ENCODE measurements at regions not wholly inside any gene's neighbourhood (a gene's known extent, or its start where the extent isn't known, plus 50 kb on each side); places are given as distances from the start of the nearest gene placed in this dataset.

DNA sequence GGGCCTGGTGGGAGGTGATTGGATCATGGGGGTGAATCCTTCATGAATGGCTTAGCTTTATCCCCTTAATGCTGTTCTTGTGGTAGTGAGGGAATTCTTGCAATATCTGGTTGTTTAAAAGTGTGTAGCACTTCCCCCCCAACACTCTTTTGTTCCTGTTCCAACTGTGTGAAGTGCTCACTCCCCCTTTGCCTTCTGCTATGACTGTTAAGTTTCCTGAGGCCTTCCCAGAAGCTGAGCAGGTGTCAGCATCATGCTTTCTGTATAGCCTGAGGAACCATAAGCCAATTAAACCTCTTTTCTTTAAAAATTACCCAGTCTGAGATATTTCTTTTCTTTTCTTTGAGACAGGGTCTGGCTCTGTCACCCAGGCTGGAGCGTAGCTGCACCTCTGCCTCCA is 139.4 kb downstream of the RNF152 start:
- peaks cover 2% of the 10 kb centered on the region for H3K27me3 ChIP-seq (ENCODE audit: insufficient read depth, low read length)
- H3K79me2 ChIP-seq (ENCODE audit: insufficient read depth, low read length), result no peaks in the 10 kb centered on the region
- H3K4me1 Mint-ChIP-seq (ENCODE audit: low read depth, unreplicated experiment), result peaks cover 7% of the 10 kb centered on the region
- H3K9ac ChIP-seq (ENCODE audit: low read length), result no peak overlapping the region
- no peaks in the 10 kb centered on the region for H4K20me1 ChIP-seq (ENCODE audit: insufficient read depth, low read length)
- H3K4me3 Mint-ChIP-seq (ENCODE audit: unreplicated experiment), result no peak overlapping the region
- no peak for FAIRE-seq
- H2AFZ ChIP-seq (ENCODE audit: low read depth, low read length), result no peak overlapping the region
- no peak overlapping the region for H3K4me3 ChIP-seq (ENCODE audit: insufficient read depth, low read depth, low read length)
- no peak overlapping the region for H3K4me2 ChIP-seq (ENCODE audit: low read length)
- H3K27ac Mint-ChIP-seq (ENCODE audit: unreplicated experiment), result no peak overlapping the region
- no peaks in the 10 kb centered on the region for H3K9me3 ChIP-seq (ENCODE audit: insufficient read depth, low read depth, low read length)
- peaks cover 1% of the 10 kb centered on the region for H3K9me3 Mint-ChIP-seq (ENCODE audit: unreplicated experiment)
- no peaks in the 10 kb centered on the region for H3K36me3 Mint-ChIP-seq (ENCODE audit: low read depth, unreplicated experiment)
- DNase-seq (ENCODE audit: low read depth), result no peak
- H3K36me3 ChIP-seq (ENCODE audit: insufficient read depth, low read length), result no peaks in the 10 kb centered on the region
- TF ChIP-seq EZH2 (IDR thresholded peaks at IDR 0.05; ENCODE audit: insufficient read depth, low read length), result no peak
- TF ChIP-seq, protein P1, sequence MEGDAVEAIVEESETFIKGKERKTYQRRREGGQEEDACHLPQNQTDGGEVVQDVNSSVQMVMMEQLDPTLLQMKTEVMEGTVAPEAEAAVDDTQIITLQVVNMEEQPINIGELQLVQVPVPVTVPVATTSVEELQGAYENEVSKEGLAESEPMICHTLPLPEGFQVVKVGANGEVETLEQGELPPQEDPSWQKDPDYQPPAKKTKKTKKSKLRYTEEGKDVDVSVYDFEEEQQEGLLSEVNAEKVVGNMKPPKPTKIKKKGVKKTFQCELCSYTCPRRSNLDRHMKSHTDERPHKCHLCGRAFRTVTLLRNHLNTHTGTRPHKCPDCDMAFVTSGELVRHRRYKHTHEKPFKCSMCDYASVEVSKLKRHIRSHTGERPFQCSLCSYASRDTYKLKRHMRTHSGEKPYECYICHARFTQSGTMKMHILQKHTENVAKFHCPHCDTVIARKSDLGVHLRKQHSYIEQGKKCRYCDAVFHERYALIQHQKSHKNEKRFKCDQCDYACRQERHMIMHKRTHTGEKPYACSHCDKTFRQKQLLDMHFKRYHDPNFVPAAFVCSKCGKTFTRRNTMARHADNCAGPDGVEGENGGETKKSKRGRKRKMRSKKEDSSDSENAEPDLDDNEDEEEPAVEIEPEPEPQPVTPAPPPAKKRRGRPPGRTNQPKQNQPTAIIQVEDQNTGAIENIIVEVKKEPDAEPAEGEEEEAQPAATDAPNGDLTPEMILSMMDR (IDR thresholded peaks at IDR 0.05; ENCODE audit: insufficient read depth, low read depth, low read length), result no peak
- H3K27me3 Mint-ChIP-seq (ENCODE audit: low read depth, unreplicated experiment), result peaks cover 10% of the 10 kb centered on the region
- no peak overlapping the region for H3K27ac ChIP-seq (ENCODE audit: low read depth, low read length)
- H3K4me1 ChIP-seq (ENCODE audit: insufficient read depth, low read length), result no peaks in the 10 kb centered on the region

DNA sequence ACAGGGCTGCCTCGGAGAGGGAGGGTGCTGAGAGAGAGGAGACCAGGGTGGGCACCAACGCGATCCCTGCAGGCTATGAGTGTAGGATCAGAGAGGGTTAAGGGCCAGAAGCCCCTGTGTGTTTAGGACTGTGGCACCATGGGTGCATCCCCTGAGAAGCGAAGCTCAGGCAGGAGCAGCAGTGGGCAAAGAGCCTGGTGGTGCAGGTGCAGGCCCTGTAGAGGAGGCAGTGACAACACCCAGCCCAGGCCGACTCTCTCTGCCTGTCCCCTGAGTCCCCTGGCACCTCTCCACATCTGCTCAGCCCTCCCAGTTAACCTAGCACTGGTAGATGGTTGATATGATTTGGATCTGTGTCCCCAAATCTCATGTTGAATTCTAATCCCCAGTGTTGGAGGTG is 139.8 kb downstream of the RNF152 start:
- no peak overlapping the region for H3K27ac Mint-ChIP-seq (ENCODE audit: unreplicated experiment)
- no peaks in the 10 kb centered on the region for H4K20me1 ChIP-seq (ENCODE audit: insufficient read depth, low read length)
- H3K4me3 Mint-ChIP-seq (ENCODE audit: unreplicated experiment), result no peak overlapping the region
- no peak for TF ChIP-seq EZH2 (IDR thresholded peaks at IDR 0.05; ENCODE audit: insufficient read depth, low read length)
- TF ChIP-seq, protein P1 (IDR thresholded peaks at IDR 0.05; ENCODE audit: insufficient read depth, low read depth, low read length), result no peak
- H3K79me2 ChIP-seq (ENCODE audit: insufficient read depth, low read length), result no peaks in the 10 kb centered on the region
- H3K4me1 Mint-ChIP-seq (ENCODE audit: low read depth, unreplicated experiment), result peaks cover 7% of the 10 kb centered on the region
- no peaks in the 10 kb centered on the region for H3K36me3 ChIP-seq (ENCODE audit: insufficient read depth, low read length)
- H3K27me3 Mint-ChIP-seq (ENCODE audit: low read depth, unreplicated experiment), result peaks cover 11% of the 10 kb centered on the region
- H3K9me3 Mint-ChIP-seq (ENCODE audit: unreplicated experiment), result peaks cover 1% of the 10 kb centered on the region
- no peaks in the 10 kb centered on the region for H3K36me3 Mint-ChIP-seq (ENCODE audit: low read depth, unreplicated experiment)
- H2AFZ ChIP-seq (ENCODE audit: low read depth, low read length), result no peak overlapping the region
- H3K27me3 ChIP-seq (ENCODE audit: insufficient read depth, low read length), result peaks cover 2% of the 10 kb centered on the region
- FAIRE-seq, result no peak
- DNase-seq (ENCODE audit: low read depth), result no peak
- H3K27ac ChIP-seq (ENCODE audit: low read depth, low read length), result no peak overlapping the region
- H3K9me3 ChIP-seq (ENCODE audit: insufficient read depth, low read depth, low read length), result no peaks in the 10 kb centered on the region
- H3K4me3 ChIP-seq (ENCODE audit: insufficient read depth, low read depth, low read length), result no peak overlapping the region
- no peak overlapping the region for H3K4me2 ChIP-seq (ENCODE audit: low read length)
- no peak overlapping the region for H3K9ac ChIP-seq (ENCODE audit: low read length)
- no peaks in the 10 kb centered on the region for H3K4me1 ChIP-seq (ENCODE audit: insufficient read depth, low read length)

DNA sequence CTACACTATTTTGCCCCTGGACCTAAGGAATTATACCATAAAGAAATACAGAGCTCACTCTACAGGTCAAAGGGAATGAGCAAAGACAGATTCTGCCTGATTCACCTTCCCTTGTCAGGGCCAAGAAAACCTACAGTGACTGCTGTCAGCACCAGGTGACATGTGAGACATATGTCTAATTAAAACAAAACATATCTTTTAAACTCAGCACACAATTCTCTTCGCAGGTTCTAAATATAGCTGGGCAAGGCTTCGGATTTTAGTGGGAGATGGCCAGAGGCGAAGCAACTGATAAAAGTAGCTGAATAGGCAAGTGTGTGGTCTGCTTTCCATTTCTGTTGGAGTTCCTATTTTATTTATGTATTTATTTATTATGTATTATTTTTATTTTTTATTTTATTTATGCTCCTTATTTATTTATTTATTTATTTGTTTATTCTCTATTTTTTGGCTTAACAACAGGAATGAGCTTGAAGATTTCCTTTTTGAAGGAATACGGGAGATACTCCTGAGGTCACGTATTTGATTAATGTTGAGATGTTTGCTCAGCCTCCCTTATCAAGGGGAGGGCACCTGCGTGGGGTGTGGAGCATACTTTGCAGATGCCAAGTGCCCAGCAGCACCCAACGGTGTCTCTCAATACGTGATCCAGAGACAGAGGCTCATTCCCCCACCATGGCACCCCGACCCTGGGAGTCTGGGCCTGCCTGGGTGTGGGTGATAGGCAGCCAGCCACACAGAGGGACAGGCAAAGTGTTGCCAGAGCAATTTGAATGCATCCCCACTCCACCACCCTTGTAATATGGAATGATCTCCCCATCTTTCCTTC is 141.8 kb downstream of the RNF152 start:
- Mint-ChIP-seq H3K36me3 (ENCODE audit: low read depth, unreplicated experiment) (no peaks in the 10 kb centered on the region), H3K27ac (ENCODE audit: unreplicated experiment) (no peak overlapping the region), H3K4me3 (ENCODE audit: unreplicated experiment) (no peak overlapping the region), H3K4me1 (ENCODE audit: low read depth, unreplicated experiment) (peaks cover under 1% of the 10 kb centered on the region), H3K27me3 (ENCODE audit: low read depth, unreplicated experiment) (peaks cover 11% of the 10 kb centered on the region), H3K9me3 (ENCODE audit: unreplicated experiment) (peaks cover 1% of the 10 kb centered on the region)
- Histone ChIP-seq H3K27ac (ENCODE audit: low read depth, low read length) (no peak overlapping the region), H3K9me3 (ENCODE audit: insufficient read depth, low read depth, low read length) (no peaks in the 10 kb centered on the region), H2AFZ (ENCODE audit: low read depth, low read length) (no peak overlapping the region), H4K20me1 (ENCODE audit: insufficient read depth, low read length) (no peaks in the 10 kb centered on the region), H3K79me2 (ENCODE audit: insufficient read depth, low read length) (no peaks in the 10 kb centered on the region), H3K27me3 (ENCODE audit: insufficient read depth, low read length) (peaks cover 2% of the 10 kb centered on the region), H3K4me1 (ENCODE audit: insufficient read depth, low read length) (no peaks in the 10 kb centered on the region), H3K4me2 (ENCODE audit: low read length) (no peak overlapping the region), H3K4me3 (ENCODE audit: insufficient read depth, low read depth, low read length) (no peak overlapping the region), H3K36me3 (ENCODE audit: insufficient read depth, low read length) (no peaks in the 10 kb centered on the region), H3K9ac (ENCODE audit: low read length) (no peak overlapping the region)
- TF ChIP-seq, protein P1 (IDR thresholded peaks at IDR 0.05; ENCODE audit: insufficient read depth, low read depth, low read length), result no peak
- no peak for TF ChIP-seq EZH2 (IDR thresholded peaks at IDR 0.05; ENCODE audit: insufficient read depth, low read length)
- DNase-seq (ENCODE audit: low read depth), result no peak
- FAIRE-seq, result no peak
